ENCODE measurements at regions not wholly inside any gene's neighbourhood (a gene's known extent, or its start where the extent isn't known, plus 50 kb on each side); places are given as distances from the start of the nearest gene placed in this dataset.

- H3K4me3 ChIP-seq (ENCODE audit: insufficient read depth, low read length, poor library complexity, severe bottlenecking), result no peak overlapping the region
- no peak overlapping the region for H3K27ac ChIP-seq (ENCODE audit: low read depth, low read length)
- H4K20me1 ChIP-seq (ENCODE audit: low read depth, low read length), result no peaks in the 10 kb centered on the region
- TF ChIP-seq CTCF (IDR thresholded peaks at IDR 0.05; ENCODE audit: insufficient read depth, low read length, poor library complexity, severe bottlenecking) (no peak), EZH2phosphoT487 (conservative IDR thresholded peaks at IDR 0.05; ENCODE audit: low read length) (no peak)
- no peak overlapping the region for H3K4me2 ChIP-seq (ENCODE audit: low read depth, low read length, poor library complexity, severe bottlenecking)
- H3K79me2 ChIP-seq (ENCODE audit: insufficient read depth, low read length), result no peaks in the 10 kb centered on the region
- H2AFZ ChIP-seq (ENCODE audit: low read depth, low read length, severe bottlenecking), result no peak overlapping the region
- H3K36me3 ChIP-seq (ENCODE audit: low read length), result no peaks in the 10 kb centered on the region
- no peaks in the 10 kb centered on the region for H3K9me2 ChIP-seq (replicated peaks; ENCODE audit: insufficient read depth, low read length)
- H3F3A ChIP-seq (ENCODE audit: insufficient read depth), result no peaks in the 10 kb centered on the region
- H3K27me3 ChIP-seq (ENCODE audit: low read length), result no peaks in the 10 kb centered on the region
- no peaks in the 10 kb centered on the region for H3K9me3 ChIP-seq (ENCODE audit: insufficient read depth, low read length)
- no peak overlapping the region for H3K9ac ChIP-seq (ENCODE audit: low read length)
Measured at GRCh38 chr22:49272546-49273125, 555.0 kb downstream of the BRD1 start.

- Histone ChIP-seq H3F3A (ENCODE audit: insufficient read depth) (no peaks in the 10 kb centered on the region), H3K79me2 (ENCODE audit: insufficient read depth, low read length) (no peaks in the 10 kb centered on the region), H3K9ac (ENCODE audit: low read length) (no peak overlapping the region), H3K36me3 (ENCODE audit: low read length) (no peaks in the 10 kb centered on the region), H3K4me2 (ENCODE audit: low read depth, low read length, poor library complexity, severe bottlenecking) (no peak overlapping the region), H3K9me3 (ENCODE audit: insufficient read depth, low read length) (no peaks in the 10 kb centered on the region), H3K27ac (ENCODE audit: low read depth, low read length) (no peak overlapping the region), H4K20me1 (ENCODE audit: low read depth, low read length) (no peaks in the 10 kb centered on the region), H3K27me3 (ENCODE audit: low read length) (no peaks in the 10 kb centered on the region), H3K4me3 (ENCODE audit: insufficient read depth, low read length, poor library complexity, severe bottlenecking) (no peak overlapping the region), H3K9me2 (replicated peaks; ENCODE audit: insufficient read depth, low read length) (no peaks in the 10 kb centered on the region), H2AFZ (ENCODE audit: low read depth, low read length, severe bottlenecking) (no peak overlapping the region)
- no peak for TF ChIP-seq EZH2phosphoT487 (conservative IDR thresholded peaks at IDR 0.05; ENCODE audit: low read length)
- no peak for TF ChIP-seq CTCF (IDR thresholded peaks at IDR 0.05; ENCODE audit: insufficient read depth, low read length, poor library complexity, severe bottlenecking)
Measured at GRCh38 chr22:49271831-49272230, 555.8 kb downstream of the BRD1 start.

GRCh38 chr22:49271369-49271727, 556.3 kb downstream of the BRD1 start:
- Histone ChIP-seq H3K79me2 (ENCODE audit: insufficient read depth, low read length) (no peaks in the 10 kb centered on the region), H4K20me1 (ENCODE audit: low read depth, low read length) (no peaks in the 10 kb centered on the region), H3K4me3 (ENCODE audit: insufficient read depth, low read length, poor library complexity, severe bottlenecking) (no peak overlapping the region), H3F3A (ENCODE audit: insufficient read depth) (no peaks in the 10 kb centered on the region), H3K9ac (ENCODE audit: low read length) (no peak overlapping the region), H3K27ac (ENCODE audit: low read depth, low read length) (no peak overlapping the region), H2AFZ (ENCODE audit: low read depth, low read length, severe bottlenecking) (no peak overlapping the region), H3K9me3 (ENCODE audit: insufficient read depth, low read length) (no peaks in the 10 kb centered on the region), H3K36me3 (ENCODE audit: low read length) (no peaks in the 10 kb centered on the region), H3K4me2 (ENCODE audit: low read depth, low read length, poor library complexity, severe bottlenecking) (no peak overlapping the region), H3K27me3 (ENCODE audit: low read length) (no peaks in the 10 kb centered on the region), H3K9me2 (replicated peaks; ENCODE audit: insufficient read depth, low read length) (no peaks in the 10 kb centered on the region)
- TF ChIP-seq EZH2phosphoT487 (conservative IDR thresholded peaks at IDR 0.05; ENCODE audit: low read length) (no peak), CTCF (IDR thresholded peaks at IDR 0.05; ENCODE audit: insufficient read depth, low read length, poor library complexity, severe bottlenecking) (no peak)
